Activated CD8-positive, alpha-beta T cell treated with anti-CD3 and anti-CD28 coated beads for 36 hours (primary cell): ENCODE measurements at regions not wholly inside any gene's neighbourhood (a gene's known extent, or its start where the extent isn't known, plus 50 kb on each side); places are given as distances from the start of the nearest gene placed in this dataset.

ENCODE experiments used
- ATAC-seq: fragments of 200-7000 bp; cut with Tn5 transposase; one replicate; pipeline ENCODE4 v1.10.0; 2021; ENCODE audit warnings: mild to moderate bottlenecking, moderate library complexity
- CTCF ChIA-PET: fragments of 350-600 bp; sonication (Branson Sonifier 250); formaldehyde crosslinking; loops from one replicate; lab custom pipeline; 2021; ENCODE audit warnings: antibody characterized with exemption; lab: Charles Lee
- POLR2A ChIA-PET: fragments of 350-600 bp; sonication (Branson Sonifier 250); formaldehyde crosslinking; loops from one replicate; lab custom pipeline; 2021; ENCODE audit warnings: antibody characterized with exemption; lab: Charles Lee
- DNase-seq: peaks from one replicate; pipeline ENCODE4 v3.0.0-alpha.2; 2020
- H3K27ac Mint-ChIP-seq: one replicate; pipeline ENCODE4 v1.8.0; 2021; ENCODE audit warnings: mild to moderate bottlenecking, mixed read lengths
- H3K27me3 Mint-ChIP-seq: one replicate; pipeline ENCODE4 v1.8.0; 2021; ENCODE audit warnings: mixed read lengths
- H3K36me3 Mint-ChIP-seq: one replicate; pipeline ENCODE4 v1.8.0; 2021; ENCODE audit warnings: low read depth, mixed read lengths
- H3K4me1 Mint-ChIP-seq: one replicate; pipeline ENCODE4 v1.8.0; 2021; ENCODE audit warnings: low read depth, mixed read lengths
- H3K4me3 Mint-ChIP-seq: one replicate; pipeline ENCODE4 v1.8.0; 2021; ENCODE audit warnings: mild to moderate bottlenecking, moderate library complexity, mixed read lengths
- H3K9me3 Mint-ChIP-seq: one replicate; pipeline ENCODE4 v1.8.0; 2021; ENCODE audit warnings: mixed read lengths
- CTCF ChIP-seq: fragments of 200-600 bp; IDR thresholded peaks from one replicate; pipeline ENCODE4 v1.8.0; 2022; ENCODE audit warnings: antibody characterized with exemption, mild to moderate bottlenecking
- intact Hi-C: fragments of 100-400 bp; cut with micrococcal nuclease; formaldehyde crosslinking; loops from one replicate; pipeline ENCODE4 v1.10.0; 2022

DNA sequence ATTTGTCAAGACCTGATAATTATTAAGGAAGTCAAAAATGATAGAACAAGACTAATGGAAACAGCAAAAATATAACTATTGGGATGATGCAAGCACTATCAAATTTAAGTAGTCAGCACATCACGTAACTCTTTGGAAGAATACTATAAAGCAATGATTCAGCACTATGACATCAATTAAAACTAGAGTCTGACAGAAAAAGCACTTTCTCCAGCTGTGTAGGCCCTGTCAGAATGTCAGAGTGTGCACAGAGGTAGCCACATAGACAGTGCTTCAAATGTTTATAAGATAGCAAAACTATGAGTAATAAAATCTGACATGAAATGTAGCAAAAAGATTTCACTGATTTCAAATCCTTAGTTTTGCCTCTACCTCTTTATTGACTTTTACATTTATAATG is 1226.6 kb upstream of the ADGRL3 start:
- POLR2A ChIA-PET: no interaction called here

GRCh38 chr4:59979061-59979460 is 1221.1 kb upstream of the ADGRL3 start:
- Mint-ChIP-seq H3K9me3 (peaks cover 5% of the 10 kb centered on the region), H3K27ac (no peak overlapping the region), H3K4me1 (no peaks in the 10 kb centered on the region), H3K27me3 (no peaks in the 10 kb centered on the region), H3K4me3 (no peak overlapping the region), H3K36me3 (no peaks in the 10 kb centered on the region)
- intact Hi-C loops: no loop called here
- ChIA-PET CTCF (no interaction called here), POLR2A (no interaction called here)
- TF ChIP-seq CTCF: no peak
- ATAC-seq (no peak), DNase-seq (no peak)

More for the DNA sequence above, 1226.6 kb upstream of the ADGRL3 start:
- Mint-ChIP-seq H3K27me3 (no peaks in the 10 kb centered on the region), H3K36me3 (no peaks in the 10 kb centered on the region), H3K9me3 (peaks cover 11% of the 10 kb centered on the region), H3K4me3 (no peak overlapping the region), H3K27ac (no peak overlapping the region), H3K4me1 (no peaks in the 10 kb centered on the region)
- DNase-seq (no peak), ATAC-seq (no peak)
- intact Hi-C loops: no loop called here
- no peak for TF ChIP-seq CTCF
- CTCF ChIA-PET: no interaction called here

DNA sequence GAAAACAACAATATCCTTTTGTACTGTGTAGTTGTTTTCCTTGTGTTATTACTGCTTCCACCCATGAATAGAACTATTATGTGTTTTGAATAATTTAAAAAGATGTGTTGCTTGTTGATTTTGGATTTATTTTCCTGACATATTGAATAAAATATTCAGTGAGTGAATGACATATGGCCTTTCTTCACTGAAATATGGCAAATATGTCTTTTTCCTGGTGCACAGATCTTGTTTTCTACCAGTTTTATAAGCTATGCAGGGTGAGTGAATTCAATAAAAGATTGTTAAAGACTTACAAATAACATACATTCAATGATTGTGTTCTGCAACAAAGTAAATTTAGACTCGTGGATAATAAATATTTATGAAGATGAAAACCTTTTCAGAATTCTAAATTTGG is 1216.3 kb upstream of the ADGRL3 start:
- no peaks in the 10 kb centered on the region for H3K27me3 Mint-ChIP-seq
- ATAC-seq (no peak), DNase-seq (no peak)
- no peak for TF ChIP-seq CTCF
- H3K4me1 Mint-ChIP-seq: no peaks in the 10 kb centered on the region
- intact Hi-C loops: no loop called here
- peaks cover 5% of the 10 kb centered on the region for H3K9me3 Mint-ChIP-seq
- ChIA-PET POLR2A (no interaction called here), CTCF (no interaction called here)
- no peak overlapping the region for H3K4me3 Mint-ChIP-seq
- H3K36me3 Mint-ChIP-seq: no peaks in the 10 kb centered on the region
- H3K27ac Mint-ChIP-seq: no peak overlapping the region

DNA sequence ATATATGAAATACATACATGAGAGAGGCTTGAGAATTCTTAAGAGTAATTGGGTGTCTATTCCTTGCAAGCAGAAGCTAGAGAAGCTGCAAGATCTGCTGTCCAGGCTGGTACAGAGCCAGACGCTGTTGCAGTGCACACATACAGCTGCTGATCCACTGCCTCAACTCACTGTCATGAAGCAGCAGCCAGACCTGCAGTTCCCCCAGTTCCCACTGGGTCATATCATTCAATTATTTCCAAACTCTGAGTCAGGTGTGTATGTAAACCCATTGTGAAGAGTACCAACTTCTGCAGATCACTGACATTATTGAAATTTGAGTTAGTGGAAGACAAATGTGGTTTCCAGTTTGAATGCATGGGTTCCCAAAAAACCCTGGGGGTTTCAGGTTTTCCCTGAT is 1212.8 kb upstream of the ADGRL3 start:
- Mint-ChIP-seq H3K4me1 (no peaks in the 10 kb centered on the region), H3K4me3 (no peak overlapping the region), H3K27me3 (no peaks in the 10 kb centered on the region), H3K9me3 (peaks cover 3% of the 10 kb centered on the region), H3K27ac (no peak overlapping the region), H3K36me3 (no peaks in the 10 kb centered on the region)
- ChIA-PET POLR2A (no interaction called here), CTCF (no interaction called here)
- DNase-seq: no peak
- ATAC-seq: no peak
- intact Hi-C loops: no loop called here
- TF ChIP-seq CTCF: no peak

- no peaks in the 10 kb centered on the region for H3K4me1 Mint-ChIP-seq
- CTCF ChIA-PET: no interaction called here
- no peak for ATAC-seq
Measured at GRCh38 chr4:59994118-59994517, 1206.0 kb upstream of the ADGRL3 start.

More at GRCh38 chr4:59994118-59994517, 1206.0 kb upstream of the ADGRL3 start:
- no peak for DNase-seq
- Mint-ChIP-seq H3K27me3 (no peaks in the 10 kb centered on the region), H3K27ac (no peak overlapping the region), H3K9me3 (peaks cover 25% of the 10 kb centered on the region), H3K4me3 (no peak overlapping the region), H3K36me3 (no peaks in the 10 kb centered on the region)
- no peak for TF ChIP-seq CTCF
- intact Hi-C loops: no loop called here
- POLR2A ChIA-PET: no interaction called here
